ENCODE measurements at regions not wholly inside any gene's neighbourhood (a gene's known extent, or its start where the extent isn't known, plus 50 kb on each side); places are given as distances from the start of the nearest gene placed in this dataset.

GRCh38 chr2:60295636-60295962 is 257.9 kb downstream of the BCL11A start:
- no peak for ATAC-seq
- TF ChIP-seq RARB (CRISPR knock-in tag; IDR thresholded peaks at IDR 0.05), result no peak
- TF ChIP-seq OSR1 (CRISPR knock-in tag; IDR thresholded peaks at IDR 0.05), result no peak
- no peak for TF ChIP-seq ZNF565 (CRISPR knock-in tag; conservative IDR thresholded peaks at IDR 0.05; ENCODE audit: low read depth)
- no peak for TF ChIP-seq ARNTL (CRISPR knock-in tag; IDR thresholded peaks at IDR 0.05; ENCODE audit: borderline replicate concordance, low read depth)
- no peak for TF ChIP-seq ESRRG (CRISPR knock-in tag; IDR thresholded peaks at IDR 0.05)
- TF ChIP-seq ZFP3 (CRISPR knock-in tag; IDR thresholded peaks at IDR 0.05), result no peak
- TF ChIP-seq CSDC2 (CRISPR knock-in tag; IDR thresholded peaks at IDR 0.05), result no peak
- TF ChIP-seq, protein P1, sequence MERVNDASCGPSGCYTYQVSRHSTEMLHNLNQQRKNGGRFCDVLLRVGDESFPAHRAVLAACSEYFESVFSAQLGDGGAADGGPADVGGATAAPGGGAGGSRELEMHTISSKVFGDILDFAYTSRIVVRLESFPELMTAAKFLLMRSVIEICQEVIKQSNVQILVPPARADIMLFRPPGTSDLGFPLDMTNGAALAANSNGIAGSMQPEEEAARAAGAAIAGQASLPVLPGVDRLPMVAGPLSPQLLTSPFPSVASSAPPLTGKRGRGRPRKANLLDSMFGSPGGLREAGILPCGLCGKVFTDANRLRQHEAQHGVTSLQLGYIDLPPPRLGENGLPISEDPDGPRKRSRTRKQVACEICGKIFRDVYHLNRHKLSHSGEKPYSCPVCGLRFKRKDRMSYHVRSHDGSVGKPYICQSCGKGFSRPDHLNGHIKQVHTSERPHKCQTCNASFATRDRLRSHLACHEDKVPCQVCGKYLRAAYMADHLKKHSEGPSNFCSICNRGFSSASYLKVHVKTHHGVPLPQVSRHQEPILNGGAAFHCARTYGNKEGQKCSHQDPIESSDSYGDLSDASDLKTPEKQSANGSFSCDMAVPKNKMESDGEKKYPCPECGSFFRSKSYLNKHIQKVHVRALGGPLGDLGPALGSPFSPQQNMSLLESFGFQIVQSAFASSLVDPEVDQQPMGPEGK (CRISPR knock-in tag; IDR thresholded peaks at IDR 0.05; ENCODE audit: borderline replicate concordance), result no peak
- TF ChIP-seq GLIS3 (CRISPR knock-in tag; IDR thresholded peaks at IDR 0.05), result no peak

GRCh38 chr2:60294901-60295635 is 258.4 kb downstream of the BCL11A start:
- TF ChIP-seq CSDC2 (CRISPR knock-in tag; IDR thresholded peaks at IDR 0.05) (no peak), ZC3H10 (CRISPR knock-in tag; IDR thresholded peaks at IDR 0.05) (no peak)
- ATAC-seq, result no peak

DNA sequence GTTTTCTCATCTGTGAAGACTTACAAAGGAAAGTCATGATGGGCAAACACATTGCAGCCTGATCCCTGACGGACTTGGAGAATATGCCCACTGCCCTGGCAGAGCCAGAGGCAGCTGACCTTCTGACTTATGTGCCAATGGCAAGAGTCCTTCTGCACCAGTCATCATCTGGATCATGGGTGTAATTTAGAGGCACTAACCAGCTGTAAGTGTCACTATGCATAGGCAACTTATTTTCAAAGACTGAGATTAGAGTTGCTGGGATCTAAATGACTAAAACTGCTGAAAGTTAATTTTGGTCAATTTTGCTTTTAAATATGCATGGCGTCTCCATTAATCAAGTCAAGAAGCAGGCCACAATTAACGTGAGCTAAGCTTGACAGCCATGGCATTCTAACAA is 261.2 kb downstream of the BCL11A start:
- TF ChIP-seq RARB (CRISPR knock-in tag; IDR thresholded peaks at IDR 0.05) (no peak), GLIS3 (CRISPR knock-in tag; IDR thresholded peaks at IDR 0.05) (no peak), SNAI2 (CRISPR knock-in tag; IDR thresholded peaks at IDR 0.05) (no peak), CSDC2 (CRISPR knock-in tag; IDR thresholded peaks at IDR 0.05) (no peak), BACH2 (CRISPR knock-in tag; IDR thresholded peaks at IDR 0.05; ENCODE audit: borderline replicate concordance) (no peak), POU6F1 (CRISPR knock-in tag; IDR thresholded peaks at IDR 0.05; ENCODE audit: borderline replicate concordance, low read depth) (no peak), ZFP3 (CRISPR knock-in tag; IDR thresholded peaks at IDR 0.05) (no peak), ZC3H10 (CRISPR knock-in tag; IDR thresholded peaks at IDR 0.05) (no peak), CREB5 (CRISPR knock-in tag; IDR thresholded peaks at IDR 0.05; ENCODE audit: low read depth) (no peak), OSR1 (CRISPR knock-in tag; IDR thresholded peaks at IDR 0.05) (no peak), ISL1 (CRISPR knock-in tag; IDR thresholded peaks at IDR 0.05) (no peak)
- TF ChIP-seq, protein P2, sequence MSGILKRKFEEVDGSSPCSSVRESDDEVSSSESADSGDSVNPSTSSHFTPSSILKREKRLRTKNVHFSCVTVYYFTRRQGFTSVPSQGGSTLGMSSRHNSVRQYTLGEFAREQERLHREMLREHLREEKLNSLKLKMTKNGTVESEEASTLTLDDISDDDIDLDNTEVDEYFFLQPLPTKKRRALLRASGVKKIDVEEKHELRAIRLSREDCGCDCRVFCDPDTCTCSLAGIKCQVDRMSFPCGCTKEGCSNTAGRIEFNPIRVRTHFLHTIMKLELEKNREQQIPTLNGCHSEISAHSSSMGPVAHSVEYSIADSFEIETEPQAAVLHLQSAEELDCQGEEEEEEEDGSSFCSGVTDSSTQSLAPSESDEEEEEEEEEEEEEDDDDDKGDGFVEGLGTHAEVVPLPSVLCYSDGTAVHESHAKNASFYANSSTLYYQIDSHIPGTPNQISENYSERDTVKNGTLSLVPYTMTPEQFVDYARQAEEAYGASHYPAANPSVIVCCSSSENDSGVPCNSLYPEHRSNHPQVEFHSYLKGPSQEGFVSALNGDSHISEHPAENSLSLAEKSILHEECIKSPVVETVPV (CRISPR knock-in tag; IDR thresholded peaks at IDR 0.05), result no peak
- ATAC-seq, result no peak

DNA sequence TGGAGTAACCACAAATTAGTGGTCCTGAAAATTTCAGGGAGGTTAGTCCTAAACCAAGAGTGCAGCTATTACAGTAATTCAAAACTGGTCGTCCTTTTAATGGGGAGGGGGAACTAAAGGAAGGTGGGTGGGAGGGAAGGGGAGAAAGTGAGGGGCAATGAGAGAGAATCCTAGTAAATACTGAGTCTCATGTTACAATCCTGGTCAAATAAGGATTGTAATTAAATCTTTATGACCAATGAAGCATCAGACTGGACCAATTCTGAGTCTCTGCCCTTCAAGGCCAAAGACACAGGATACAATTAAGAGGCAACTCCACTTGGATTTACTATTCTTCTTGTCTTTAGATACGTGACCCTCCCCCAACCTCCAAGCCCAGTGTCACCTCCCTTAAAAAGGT is 262.9 kb downstream of the BCL11A start:
- no peak for ATAC-seq
- no peak for TF ChIP-seq BACH2 (CRISPR knock-in tag; IDR thresholded peaks at IDR 0.05; ENCODE audit: borderline replicate concordance)

DNA sequence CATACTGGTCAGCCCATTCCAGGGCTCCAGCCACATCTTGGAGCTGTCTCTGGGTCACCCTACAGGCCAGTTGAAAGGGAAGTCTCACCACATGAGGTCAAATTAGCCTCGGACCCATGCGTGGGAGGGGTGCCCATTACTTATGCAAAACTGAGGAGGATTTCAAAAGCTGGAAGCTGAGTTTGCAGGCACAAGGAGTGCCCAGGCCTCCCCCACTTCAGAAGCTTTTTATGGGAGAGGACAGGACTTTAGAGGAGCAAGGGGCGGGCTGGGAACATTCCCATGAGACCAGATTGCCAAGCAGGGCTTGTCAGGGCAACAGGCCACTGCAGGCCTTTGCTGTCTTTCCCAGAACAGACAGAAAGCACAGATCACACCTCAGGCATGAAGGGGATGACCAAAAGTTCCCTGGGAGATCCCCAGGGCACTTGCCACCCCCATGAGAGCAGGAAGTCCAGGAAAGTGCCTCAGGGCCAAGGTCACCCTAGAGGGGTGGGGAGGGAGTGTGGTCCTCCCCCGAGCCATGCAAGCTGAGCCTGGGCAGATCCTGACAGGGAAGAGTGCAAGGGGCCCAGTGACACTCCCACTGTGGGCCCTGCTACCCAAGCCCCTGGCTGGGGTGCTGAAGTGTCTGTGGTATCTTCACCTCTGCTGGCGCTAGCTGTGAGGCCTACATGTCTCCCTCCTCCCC is 267.7 kb downstream of the BCL11A start:
- no peak for TF ChIP-seq POU6F1 (CRISPR knock-in tag; IDR thresholded peaks at IDR 0.05; ENCODE audit: borderline replicate concordance, low read depth)
- no peak for TF ChIP-seq ZNF70 (CRISPR knock-in tag; IDR thresholded peaks at IDR 0.05)
- TF ChIP-seq ARNTL (CRISPR knock-in tag; IDR thresholded peaks at IDR 0.05; ENCODE audit: borderline replicate concordance, low read depth), result no peak
- TF ChIP-seq CSDC2 (CRISPR knock-in tag; IDR thresholded peaks at IDR 0.05), result no peak
- no peak for TF ChIP-seq ESRRG (CRISPR knock-in tag; IDR thresholded peaks at IDR 0.05)
- TF ChIP-seq TOX (CRISPR knock-in tag; IDR thresholded peaks at IDR 0.05; ENCODE audit: borderline replicate concordance), result no peak
- TF ChIP-seq ZFP3 (CRISPR knock-in tag; IDR thresholded peaks at IDR 0.05), result no peak
- TF ChIP-seq ZC3H10 (CRISPR knock-in tag; IDR thresholded peaks at IDR 0.05), result no peak
- no peak for TF ChIP-seq ZFP30 (CRISPR knock-in tag; IDR thresholded peaks at IDR 0.05)
- no peak for TF ChIP-seq ZNF8 (CRISPR knock-in tag; IDR thresholded peaks at IDR 0.05)
- no peak for TF ChIP-seq CREB5 (CRISPR knock-in tag; IDR thresholded peaks at IDR 0.05; ENCODE audit: low read depth)
- no peak for TF ChIP-seq RARB (CRISPR knock-in tag; IDR thresholded peaks at IDR 0.05)
- no peak for TF ChIP-seq GLIS3 (CRISPR knock-in tag; IDR thresholded peaks at IDR 0.05)
- TF ChIP-seq ISL1 (CRISPR knock-in tag; IDR thresholded peaks at IDR 0.05), result no peak
- no peak for ATAC-seq
